ENCODE measurements at regions not wholly inside any gene's neighbourhood (a gene's known extent, or its start where the extent isn't known, plus 50 kb on each side); places are given as distances from the start of the nearest gene placed in this dataset.

GRCh38 chr9:1271786-1272185 lies 221.6 kb downstream of the DMRT2 start:
- TF ChIP-seq CTCF (IDR thresholded peaks at IDR 0.05; ENCODE audit: insufficient read depth, low read length, missing control alignments), result no peak
- ChIA-PET POLR2A (no interaction called here), CTCF (no interaction called here)
- no peak for DNase-seq (ENCODE audit: low read depth, low spot score)
- H3K4me3 ChIP-seq (ENCODE audit: low read depth, low read length), result no peak overlapping the region

- no peak for DNase-seq (ENCODE audit: low read depth, low spot score)
- ChIA-PET CTCF (no interaction called here), POLR2A (no interaction called here)
- no peak for TF ChIP-seq CTCF (IDR thresholded peaks at IDR 0.05; ENCODE audit: insufficient read depth, low read length, missing control alignments)
- no peak overlapping the region for H3K4me3 ChIP-seq (ENCODE audit: low read depth, low read length)
Measured at GRCh38 chr9:1272488-1272887, 222.3 kb downstream of the DMRT2 start.

DNA sequence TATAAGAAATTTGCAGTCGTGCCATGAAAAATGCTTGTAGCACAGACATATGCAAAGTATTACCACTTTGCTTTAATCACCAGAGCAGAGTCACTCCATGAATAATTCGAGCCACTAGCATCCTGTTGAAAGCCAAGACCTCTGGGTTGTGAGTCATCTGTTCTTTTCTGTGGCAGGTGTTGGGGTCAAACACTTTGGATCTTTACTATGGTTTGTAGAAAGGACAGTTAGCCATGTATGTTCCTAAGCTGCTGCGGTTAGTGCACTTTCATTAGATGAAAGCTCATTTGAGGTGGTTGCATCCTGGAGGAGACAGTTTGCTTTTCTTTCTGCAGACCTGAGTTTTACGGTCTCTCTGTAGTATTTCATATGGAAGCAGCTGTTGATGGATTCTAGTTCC lies 223.7 kb downstream of the DMRT2 start:
- no peak for TF ChIP-seq CTCF (IDR thresholded peaks at IDR 0.05; ENCODE audit: insufficient read depth, low read length, missing control alignments)
- CTCF ChIA-PET, result no interaction called here
- DNase-seq (ENCODE audit: low read depth, low spot score), result no peak
- no peak overlapping the region for H3K4me3 ChIP-seq (ENCODE audit: low read depth, low read length)
- POLR2A ChIA-PET, result no interaction called here

GRCh38 chr9:1274334-1274733 lies 224.2 kb downstream of the DMRT2 start:
- no peak for TF ChIP-seq CTCF (IDR thresholded peaks at IDR 0.05; ENCODE audit: insufficient read depth, low read length, missing control alignments)
- no peak overlapping the region for H3K4me3 ChIP-seq (ENCODE audit: low read depth, low read length)
- ChIA-PET POLR2A (no interaction called here), CTCF (no interaction called here)
- DNase-seq (ENCODE audit: low read depth, low spot score), result no peak

GRCh38 chr9:1276474-1276873 lies 226.3 kb downstream of the DMRT2 start:
- TF ChIP-seq CTCF (IDR thresholded peaks at IDR 0.05; ENCODE audit: insufficient read depth, low read length, missing control alignments), result no peak
- ChIA-PET POLR2A (no interaction called here), CTCF (no interaction called here)
- H3K4me3 ChIP-seq (ENCODE audit: low read depth, low read length), result no peak overlapping the region
- DNase-seq (ENCODE audit: low read depth, low spot score), result no peak

DNA sequence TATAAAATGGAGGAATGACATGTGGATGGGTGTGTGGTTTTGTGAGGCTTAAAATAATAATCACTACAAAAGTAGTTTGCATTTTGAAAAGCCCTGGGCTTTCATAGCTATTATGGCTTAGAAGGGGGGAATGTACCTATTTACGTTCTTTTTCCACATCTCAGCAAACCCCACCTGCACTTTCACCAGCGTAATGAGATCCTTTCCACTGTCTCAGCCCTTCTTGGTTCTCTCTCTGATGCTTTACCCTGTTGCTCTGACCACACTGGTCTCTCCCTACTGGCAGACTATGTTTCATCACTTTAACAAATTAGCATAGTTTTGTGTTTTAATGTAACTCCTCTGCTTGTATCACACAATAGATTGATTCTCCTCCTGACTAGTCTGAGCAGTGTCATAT lies 234.6 kb downstream of the DMRT2 start:
- no peak for DNase-seq (ENCODE audit: low read depth, low spot score)
- POLR2A ChIA-PET, result no interaction called here
- no peak overlapping the region for H3K4me3 ChIP-seq (ENCODE audit: low read depth, low read length)
- no peak for TF ChIP-seq CTCF (IDR thresholded peaks at IDR 0.05; ENCODE audit: insufficient read depth, low read length, missing control alignments)
- CTCF ChIA-PET, result no interaction called here

Data from AG04449 (cell line).